CD14-positive monocyte (primary cell): ENCODE measurements at regions not wholly inside any gene's neighbourhood (a gene's known extent, or its start where the extent isn't known, plus 50 kb on each side); places are given as distances from the start of the nearest gene placed in this dataset.

Experiments used
- DNase-seq, 3 donors: peaks; one replicate each; pipeline ENCODE4 v3.0.0-alpha.2; 2011 to 2022
- H2AFZ ChIP-seq: 2 replicates; pipeline ENCODE4 v1.6.0; 2012; ENCODE audit warnings: mild to moderate bottlenecking, low read depth, low read length, inconsistent platforms; ENCODE audit not compliant: insufficient read depth, poor library complexity, severe bottlenecking
- H3K27ac ChIP-seq, 2 donors: 1 replicate in 1 of 2; 2 replicates in 1 of 2; pipeline ENCODE4 v1.5.1; 2012 to 2013; ENCODE audit warnings: low read length in 2 of 2, control low read depth in 1 of 2, inconsistent platforms in 1 of 2, low read depth in 1 of 2, mild to moderate bottlenecking in 1 of 2
- H3K27me3 ChIP-seq, 2 donors: one replicate each; pipeline versions ENCODE4 v1.6.0 to v1.6.1; 2011 to 2013; ENCODE audit warnings: low read length in 2 of 2; ENCODE audit not compliant: control insufficient read depth in 2 of 2, insufficient read depth in 2 of 2
- H3K36me3 ChIP-seq, 2 donors: replicated peaks in 1 of 2; 1 replicate in 1 of 2; 2 replicates in 1 of 2; pipeline versions ENCODE4 v1.5.1 to v1.6.1; 2012 to 2013; ENCODE audit warnings: low read length in 2 of 2, control low read depth in 1 of 2, inconsistent platforms in 1 of 2, mild to moderate bottlenecking in 1 of 2; ENCODE audit not compliant: insufficient read depth in 2 of 2, control insufficient read depth in 1 of 2
- H3K4me1 ChIP-seq, 2 donors: 1 replicate in 1 of 2; 2 replicates in 1 of 2; pipeline versions ENCODE4 v1.5.1 to v1.6.1; 2012 to 2013; ENCODE audit warnings: low read length in 2 of 2, control low read depth in 1 of 2, inconsistent platforms in 1 of 2, mild to moderate bottlenecking in 1 of 2, moderate library complexity in 1 of 2; ENCODE audit not compliant: insufficient read depth in 2 of 2, control insufficient read depth in 1 of 2
- H3K4me2 ChIP-seq: replicated peaks from 2 replicates; pipeline ENCODE3; 2012; ENCODE audit warnings: low read length, moderate library complexity, mild to moderate bottlenecking; ENCODE audit not compliant: poor library complexity, severe bottlenecking; ENCODE audit errors: extremely low read depth
- H3K4me3 ChIP-seq, 3 experiments: fragments of 200-600 bp in 1 of 3; sonication (generic) in 1 of 3; replicated peaks in 1 of 3; 1 replicate in 2 of 3; 2 replicates in 1 of 3; pipeline ENCODE4 v1.5.1; 2011 to 2013; ENCODE audit warnings: low read length in 3 of 3, mild to moderate bottlenecking in 3 of 3, control low read depth in 2 of 3, low read depth in 2 of 3, inconsistent platforms in 1 of 3, moderate library complexity in 1 of 3
- H3K79me2 ChIP-seq: 2 replicates; pipeline ENCODE4 v1.6.0; 2012; ENCODE audit warnings: mild to moderate bottlenecking, control low read depth, inconsistent platforms, low read length, moderate library complexity; ENCODE audit not compliant: insufficient read depth
- H3K9ac ChIP-seq: 2 replicates; pipeline ENCODE4 v1.6.0; 2017; ENCODE audit warnings: low read length, mild to moderate bottlenecking; ENCODE audit not compliant: insufficient read depth, poor library complexity, severe bottlenecking
- H3K9me3 ChIP-seq, 2 donors: replicated peaks in 1 of 2; 1 replicate in 1 of 2; 2 replicates in 1 of 2; pipeline versions ENCODE4 v1.5.1 to v1.6.1; 2012 to 2013; ENCODE audit warnings: low read length in 2 of 2, control low read depth in 1 of 2; ENCODE audit not compliant: control insufficient read depth in 1 of 2, insufficient read depth in 1 of 2
- H4K20me1 ChIP-seq: 2 replicates; pipeline ENCODE4 v1.6.0; 2012; ENCODE audit warnings: mild to moderate bottlenecking, low read length, control low read depth, moderate library complexity; ENCODE audit not compliant: insufficient read depth
- H3K27ac Mint-ChIP-seq, 7 donors: one replicate each; pipeline ENCODE4 v1.8.0; 2020; ENCODE audit warnings: mild to moderate bottlenecking in 7 of 7, mixed read lengths in 7 of 7, moderate library complexity in 6 of 7, inconsistent platforms in 2 of 7
- H3K27me3 Mint-ChIP-seq, 3 donors: one replicate each; pipeline ENCODE4 v1.8.0; 2021 to 2022; ENCODE audit warnings: low read depth in 3 of 3, mild to moderate bottlenecking in 3 of 3, mixed read lengths in 3 of 3, moderate library complexity in 3 of 3, inconsistent platforms in 1 of 3
- H3K36me3 Mint-ChIP-seq, 2 donors: one replicate each; pipeline ENCODE4 v1.8.0; 2020; ENCODE audit warnings: mixed read lengths in 2 of 2, inconsistent platforms in 1 of 2, mild to moderate bottlenecking in 1 of 2
- H3K4me1 Mint-ChIP-seq: one replicate; pipeline ENCODE4 v1.8.0; 2020; ENCODE audit warnings: mild to moderate bottlenecking, mixed read lengths
- H3K4me3 Mint-ChIP-seq, 2 donors: one replicate each; pipeline ENCODE4 v1.8.0; 2020; ENCODE audit warnings: mild to moderate bottlenecking in 2 of 2, mixed read lengths in 2 of 2, moderate library complexity in 1 of 2
- H3K9me3 Mint-ChIP-seq, 7 donors: one replicate each; pipeline ENCODE4 v1.8.0; 2020 to 2022; ENCODE audit warnings: mixed read lengths in 7 of 7, mild to moderate bottlenecking in 6 of 7, moderate library complexity in 6 of 7, inconsistent platforms in 2 of 7
- WGBS: methylation state at CpG from one replicate; pipeline ENCODE4 v1.1.5; 2013; ENCODE audit warnings: missing lambda C conversion rate; ENCODE audit not compliant: insufficient coverage; 5-methylcytosine and 5-hydroxymethylcytosine counted together
- intact Hi-C, 2 donors: fragments of 100-400 bp; cut with micrococcal nuclease; formaldehyde crosslinking; loops; one replicate each; pipeline versions ENCODE4 v1.15.0 to v1.15.1; 2023
- TF ChIP-seq, protein P1 (sequence below): fragments of 200-600 bp; IDR thresholded peaks from one replicate; pipeline ENCODE4 v1.8.0; 2022; ENCODE audit warnings: antibody characterized with exemption, mild to moderate bottlenecking

DNA sequence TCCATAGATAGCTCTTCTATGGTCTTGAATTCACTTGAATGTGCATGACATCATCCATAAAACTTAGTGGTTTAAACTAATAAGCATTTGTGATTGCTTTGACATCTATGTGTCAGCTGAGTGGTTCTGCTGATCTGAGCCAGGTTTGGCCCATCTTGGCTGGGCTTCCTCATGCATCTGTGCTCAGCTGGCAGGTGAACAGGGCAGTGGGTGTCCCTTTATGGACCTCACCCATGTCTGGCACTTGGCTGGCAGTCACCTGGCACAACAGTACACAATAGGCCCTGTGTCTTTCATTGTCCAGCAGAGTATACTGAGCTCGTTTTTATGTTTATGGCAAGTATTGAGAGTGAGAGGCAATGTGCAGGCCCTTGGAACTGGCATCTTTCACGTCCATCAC is 73.7 kb upstream of the CNTN6 start:
- Histone ChIP-seq H4K20me1 (no peaks in the 10 kb centered on the region), H3K27ac (no peak overlapping the region), H3K79me2 (no peaks in the 10 kb centered on the region), H3K9ac (no peak overlapping the region), H3K36me3 (no peaks in the 10 kb centered on the region), H3K9me3 (peaks cover 3 to 5% of the 10 kb centered on the region in 2 donors), H3K27me3 (no peaks in the 10 kb centered on the region), H2AFZ (no peak overlapping the region), H3K4me2 (no peak overlapping the region), H3K4me3 (no peak overlapping the region), H3K4me1 (no peaks in the 10 kb centered on the region)
- Mint-ChIP-seq H3K4me3 (no peak overlapping the region), H3K27me3 (peaks cover 0 to 2% (median 0%) of the 10 kb centered on the region in 3 donors), H3K9me3 (peaks cover 0 to 12% (median 4%) of the 10 kb centered on the region in 7 donors), H3K4me1 (no peaks in the 10 kb centered on the region), H3K27ac (no peak overlapping the region), H3K36me3 (no peaks in the 10 kb centered on the region)
- no CpG with 5 or more reads among the region's 2 CpGs for WGBS
- TF ChIP-seq, protein P1, sequence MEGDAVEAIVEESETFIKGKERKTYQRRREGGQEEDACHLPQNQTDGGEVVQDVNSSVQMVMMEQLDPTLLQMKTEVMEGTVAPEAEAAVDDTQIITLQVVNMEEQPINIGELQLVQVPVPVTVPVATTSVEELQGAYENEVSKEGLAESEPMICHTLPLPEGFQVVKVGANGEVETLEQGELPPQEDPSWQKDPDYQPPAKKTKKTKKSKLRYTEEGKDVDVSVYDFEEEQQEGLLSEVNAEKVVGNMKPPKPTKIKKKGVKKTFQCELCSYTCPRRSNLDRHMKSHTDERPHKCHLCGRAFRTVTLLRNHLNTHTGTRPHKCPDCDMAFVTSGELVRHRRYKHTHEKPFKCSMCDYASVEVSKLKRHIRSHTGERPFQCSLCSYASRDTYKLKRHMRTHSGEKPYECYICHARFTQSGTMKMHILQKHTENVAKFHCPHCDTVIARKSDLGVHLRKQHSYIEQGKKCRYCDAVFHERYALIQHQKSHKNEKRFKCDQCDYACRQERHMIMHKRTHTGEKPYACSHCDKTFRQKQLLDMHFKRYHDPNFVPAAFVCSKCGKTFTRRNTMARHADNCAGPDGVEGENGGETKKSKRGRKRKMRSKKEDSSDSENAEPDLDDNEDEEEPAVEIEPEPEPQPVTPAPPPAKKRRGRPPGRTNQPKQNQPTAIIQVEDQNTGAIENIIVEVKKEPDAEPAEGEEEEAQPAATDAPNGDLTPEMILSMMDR = no peak
- intact Hi-C loops = no loop called here
- no peak for DNase-seq

DNA sequence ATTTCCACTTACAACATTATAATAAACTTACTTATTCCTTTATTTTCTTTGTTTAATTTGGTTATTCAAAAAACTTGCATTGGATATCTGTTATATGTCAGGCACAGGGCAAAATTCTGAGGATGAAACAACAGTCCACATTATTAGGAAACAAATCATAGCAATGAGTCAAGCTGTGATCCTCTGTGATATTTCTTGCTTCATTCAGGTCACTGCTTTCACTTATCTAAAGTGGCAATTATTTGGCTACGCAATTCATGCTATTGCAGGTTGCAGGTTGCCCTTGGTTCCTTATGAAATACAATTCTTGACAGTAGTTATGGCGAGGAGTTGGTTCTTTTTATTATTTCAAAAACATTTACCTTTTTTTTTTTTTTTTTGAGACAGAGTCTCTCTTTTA is 66.4 kb upstream of the CNTN6 start:
- Mint-ChIP-seq H3K4me1 (no peaks in the 10 kb centered on the region), H3K36me3 (no peaks in the 10 kb centered on the region), H3K27ac (no peak overlapping the region), H3K9me3 (peaks cover 1 to 13% (median 5%) of the 10 kb centered on the region in 7 donors), H3K4me3 (no peak overlapping the region), H3K27me3 (peaks cover 0 to 2% (median 0%) of the 10 kb centered on the region in 3 donors)
- no peak overlapping the region for H3K4me2 ChIP-seq
- intact Hi-C loops = no loop called here
- no peak overlapping the region for H3K27ac ChIP-seq
- H2AFZ ChIP-seq = no peak overlapping the region
- no peak overlapping the region for H3K9ac ChIP-seq
- 100% methylated on average over 1 of the region's 2 CpGs for WGBS
- H3K4me1 ChIP-seq = no peaks in the 10 kb centered on the region
- H3K79me2 ChIP-seq = no peaks in the 10 kb centered on the region
- no peaks in the 10 kb centered on the region for H3K36me3 ChIP-seq
- no peak for DNase-seq
- no peaks in the 10 kb centered on the region for H3K27me3 ChIP-seq
- H3K9me3 ChIP-seq = peaks cover 5 to 6% of the 10 kb centered on the region in 2 donors
- TF ChIP-seq, protein P1 = no peak
- no peak overlapping the region for H3K4me3 ChIP-seq
- no peaks in the 10 kb centered on the region for H4K20me1 ChIP-seq
